SH-SY5Y (cell line): ENCODE measurements at regions not wholly inside any gene's neighbourhood (a gene's known extent, or its start where the extent isn't known, plus 50 kb on each side); places are given as distances from the start of the nearest gene placed in this dataset.

ENCODE experiments used
- GATA2 ChIP-seq: IDR thresholded peaks from 2 replicates; pipeline ENCODE4 v1.6.1; 2011; ENCODE audit warnings: mild to moderate bottlenecking, low read depth, low read length
- GATA3 ChIP-seq: IDR thresholded peaks from 2 replicates; pipeline ENCODE4 v1.6.1; 2011; ENCODE audit warnings: low read depth, mild to moderate bottlenecking, low read length, moderate library complexity

GRCh38 chr4:62196338-62196737 lies 996.2 kb downstream of the ADGRL3 start:
- TF ChIP-seq GATA3 (no peak), GATA2 (no peak)

GRCh38 chr4:62194342-62194741 lies 994.2 kb downstream of the ADGRL3 start:
- TF ChIP-seq GATA3 (no peak), GATA2 (no peak)

- TF ChIP-seq GATA3 (no peak), GATA2 (no peak)
Observed at GRCh38 chr4:62193761-62194160, 993.6 kb downstream of the ADGRL3 start.

- 0 out of 2 replicates have a peak, but pooled peaks have one; percentile 17 for TF ChIP-seq GATA3
- TF ChIP-seq GATA2, result no peak
Observed at GRCh38 chr4:62191451-62192240, 991.5 kb downstream of the ADGRL3 start.

- TF ChIP-seq GATA2, result no peak
- TF ChIP-seq GATA3, result no peak
Observed at GRCh38 chr4:62170235-62170634, 970.1 kb downstream of the ADGRL3 start.

GRCh38 chr4:62168681-62169080 lies 968.6 kb downstream of the ADGRL3 start:
- no peak for TF ChIP-seq GATA3
- TF ChIP-seq GATA2, result no peak

GRCh38 chr4:62162606-62163005 lies 962.5 kb downstream of the ADGRL3 start:
- TF ChIP-seq GATA2 (no peak), GATA3 (no peak)

- TF ChIP-seq GATA3, result no peak
- no peak for TF ChIP-seq GATA2
Observed at GRCh38 chr4:62161446-62161845, 961.3 kb downstream of the ADGRL3 start.

- TF ChIP-seq GATA2 (no peak), GATA3 (no peak)
Observed at GRCh38 chr4:62159876-62160275, 959.8 kb downstream of the ADGRL3 start.

- TF ChIP-seq GATA2 (no peak), GATA3 (no peak)
Observed at GRCh38 chr4:62159306-62159705, 959.2 kb downstream of the ADGRL3 start.

- TF ChIP-seq GATA3 (no peak), GATA2 (no peak)
Observed at GRCh38 chr4:62156205-62156604, 956.1 kb downstream of the ADGRL3 start.

- no peak for TF ChIP-seq GATA3
- no peak for TF ChIP-seq GATA2
Observed at GRCh38 chr4:62145276-62145675, 945.1 kb downstream of the ADGRL3 start.

- TF ChIP-seq GATA3, result no peak
- no peak for TF ChIP-seq GATA2
Observed at GRCh38 chr4:62144431-62144830, 944.3 kb downstream of the ADGRL3 start.

- TF ChIP-seq GATA2, result no peak
- TF ChIP-seq GATA3, result no peak
Observed at GRCh38 chr4:62135565-62136156, 935.5 kb downstream of the ADGRL3 start.

- TF ChIP-seq GATA2 (no peak), GATA3 (no peak)
Observed at GRCh38 chr4:62133977-62134376, 933.9 kb downstream of the ADGRL3 start.
